DND-41 (cell line): ENCODE measurements at regions not wholly inside any gene's neighbourhood (a gene's known extent, or its start where the extent isn't known, plus 50 kb on each side); places are given as distances from the start of the nearest gene placed in this dataset.

Experiments
- EZH2 ChIP-seq: IDR thresholded peaks from 3 replicates; pipeline ENCODE4 v1.6.1; 2012; ENCODE audit warnings: borderline replicate concordance, low read depth, mild to moderate bottlenecking, moderate library complexity, low read length, inconsistent platforms; ENCODE audit not compliant: severe bottlenecking
- TF ChIP-seq, protein P1 (sequence below): IDR thresholded peaks from 2 replicates; pipeline ENCODE4 v1.5.1; 2012; ENCODE audit warnings: borderline replicate concordance, low read length, moderate library complexity, mild to moderate bottlenecking; ENCODE audit not compliant: poor library complexity, severe bottlenecking; ENCODE audit errors: extremely low read depth

DNA sequence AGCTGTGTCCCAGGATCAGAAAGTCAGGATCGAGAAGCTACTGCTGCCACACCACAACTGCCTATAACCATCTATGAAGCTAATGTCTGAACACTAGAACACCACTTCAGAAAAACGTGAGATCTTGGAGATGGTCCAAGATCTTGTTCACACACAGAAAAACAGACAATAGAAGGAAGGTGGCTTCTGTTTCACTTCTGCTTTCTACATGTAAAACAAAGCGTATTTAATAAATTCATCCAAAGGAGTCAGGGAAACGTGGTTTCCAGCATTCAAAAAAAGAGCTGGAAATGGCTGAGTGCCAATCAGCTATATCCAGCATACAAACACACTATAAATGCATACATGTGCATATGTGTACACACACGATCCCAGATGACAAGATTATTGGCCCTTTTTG lies 70.2 kb upstream of the CCDC71L start:
- TF ChIP-seq, protein P1, sequence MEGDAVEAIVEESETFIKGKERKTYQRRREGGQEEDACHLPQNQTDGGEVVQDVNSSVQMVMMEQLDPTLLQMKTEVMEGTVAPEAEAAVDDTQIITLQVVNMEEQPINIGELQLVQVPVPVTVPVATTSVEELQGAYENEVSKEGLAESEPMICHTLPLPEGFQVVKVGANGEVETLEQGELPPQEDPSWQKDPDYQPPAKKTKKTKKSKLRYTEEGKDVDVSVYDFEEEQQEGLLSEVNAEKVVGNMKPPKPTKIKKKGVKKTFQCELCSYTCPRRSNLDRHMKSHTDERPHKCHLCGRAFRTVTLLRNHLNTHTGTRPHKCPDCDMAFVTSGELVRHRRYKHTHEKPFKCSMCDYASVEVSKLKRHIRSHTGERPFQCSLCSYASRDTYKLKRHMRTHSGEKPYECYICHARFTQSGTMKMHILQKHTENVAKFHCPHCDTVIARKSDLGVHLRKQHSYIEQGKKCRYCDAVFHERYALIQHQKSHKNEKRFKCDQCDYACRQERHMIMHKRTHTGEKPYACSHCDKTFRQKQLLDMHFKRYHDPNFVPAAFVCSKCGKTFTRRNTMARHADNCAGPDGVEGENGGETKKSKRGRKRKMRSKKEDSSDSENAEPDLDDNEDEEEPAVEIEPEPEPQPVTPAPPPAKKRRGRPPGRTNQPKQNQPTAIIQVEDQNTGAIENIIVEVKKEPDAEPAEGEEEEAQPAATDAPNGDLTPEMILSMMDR: no peak
- TF ChIP-seq EZH2: no peak
